HG02759 (cell line): ENCODE measurements at regions not wholly inside any gene's neighbourhood (a gene's known extent, or its start where the extent isn't known, plus 50 kb on each side); places are given as distances from the start of the nearest gene placed in this dataset.

Source experiments
- ATAC-seq: cut with Tn5 transposase; IDR thresholded peaks from one replicate; pipeline ENCODE4 v1.9.1; 2021; ENCODE audit warnings: mild to moderate bottlenecking, moderate library complexity; ENCODE audit not compliant: unreplicated experiment

DNA sequence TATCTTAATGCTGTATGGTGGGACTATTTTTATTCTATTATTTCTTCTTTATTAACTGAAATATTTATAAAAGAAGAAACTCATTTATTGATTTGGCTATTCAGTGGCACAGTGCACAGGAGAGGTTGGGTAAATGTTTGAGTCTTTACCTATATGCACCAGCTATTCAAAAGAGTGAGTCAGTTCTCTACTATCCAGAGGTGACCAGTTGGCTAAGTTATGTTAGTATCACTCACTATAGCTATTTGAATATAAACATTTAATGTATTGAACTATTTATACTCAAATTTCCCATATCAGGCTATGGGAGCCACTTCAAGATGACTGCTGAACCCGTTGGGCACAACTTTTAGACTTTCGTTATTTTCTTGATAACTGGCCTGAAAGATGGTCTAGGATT is 106.1 kb upstream of the VEGFC start:
- no peak for ATAC-seq

DNA sequence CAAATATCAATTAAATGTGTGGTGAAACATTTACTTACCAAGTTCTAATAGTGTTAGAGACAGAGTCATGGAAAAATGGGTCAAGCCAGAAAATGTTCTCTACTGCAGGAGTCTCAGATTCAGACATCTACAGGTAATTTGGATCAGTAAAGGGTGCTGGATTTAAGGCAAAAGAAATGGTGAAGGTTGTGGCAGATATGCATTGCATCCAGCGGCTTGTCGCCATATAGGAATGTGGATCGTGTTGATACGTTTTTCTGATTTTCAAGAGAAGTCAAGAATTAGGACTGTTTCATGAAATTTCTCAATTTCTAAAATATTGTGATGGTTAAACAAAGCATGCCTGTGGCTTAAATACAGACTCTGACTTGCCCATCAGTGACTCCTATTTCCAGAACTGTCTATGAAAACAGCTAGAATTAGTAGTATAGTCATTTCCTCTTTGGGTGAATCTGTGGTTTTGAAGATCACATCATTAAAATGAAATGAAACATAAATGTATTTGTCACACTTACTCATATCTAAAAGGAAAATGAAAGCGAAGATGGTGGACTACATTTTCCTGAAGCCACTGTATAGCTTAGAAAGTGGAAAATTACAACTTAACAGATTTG is 110.1 kb upstream of the VEGFC start:
- ATAC-seq, result peak; percentile 85

DNA sequence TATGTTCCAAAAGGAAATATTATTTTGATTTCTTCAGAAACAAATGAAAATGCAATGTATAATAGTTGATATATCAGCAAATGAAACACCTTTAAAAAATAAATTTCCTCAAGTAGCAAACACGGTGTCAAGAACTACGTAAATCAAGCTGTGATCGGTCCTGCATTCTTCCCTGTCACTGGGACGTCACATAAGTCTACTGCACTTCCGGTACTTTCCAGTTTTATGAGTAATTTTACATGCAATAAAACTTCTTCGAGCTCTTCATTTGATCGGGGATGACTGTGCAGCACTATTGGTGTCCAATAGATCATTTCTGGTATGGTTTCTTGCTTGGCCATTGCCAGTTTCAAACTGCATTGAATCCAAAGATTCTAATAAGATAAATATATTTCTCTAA is 114.0 kb upstream of the VEGFC start:
- no peak for ATAC-seq

GRCh38 chr4:176910646-176911045 is 117.9 kb upstream of the VEGFC start:
- no peak for ATAC-seq

DNA sequence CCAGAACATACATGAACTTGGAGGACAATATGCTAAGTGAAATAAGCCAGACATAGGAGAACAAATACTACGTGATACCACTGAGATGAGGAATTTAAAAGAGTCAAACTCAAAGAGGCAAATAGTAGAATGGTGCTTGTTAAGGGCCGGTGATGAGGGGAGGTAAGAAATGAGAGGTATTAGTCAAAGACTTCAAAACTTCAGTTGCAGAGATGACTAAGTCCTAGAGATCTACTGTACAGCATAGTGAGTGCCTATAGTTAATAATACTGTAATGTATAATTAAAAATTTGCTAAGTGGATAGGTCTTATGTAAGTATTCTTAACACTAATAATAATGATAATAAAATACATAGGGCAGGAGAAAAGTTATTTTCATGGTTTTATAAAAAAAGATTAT is 126.9 kb upstream of the VEGFC start:
- no peak for ATAC-seq

DNA sequence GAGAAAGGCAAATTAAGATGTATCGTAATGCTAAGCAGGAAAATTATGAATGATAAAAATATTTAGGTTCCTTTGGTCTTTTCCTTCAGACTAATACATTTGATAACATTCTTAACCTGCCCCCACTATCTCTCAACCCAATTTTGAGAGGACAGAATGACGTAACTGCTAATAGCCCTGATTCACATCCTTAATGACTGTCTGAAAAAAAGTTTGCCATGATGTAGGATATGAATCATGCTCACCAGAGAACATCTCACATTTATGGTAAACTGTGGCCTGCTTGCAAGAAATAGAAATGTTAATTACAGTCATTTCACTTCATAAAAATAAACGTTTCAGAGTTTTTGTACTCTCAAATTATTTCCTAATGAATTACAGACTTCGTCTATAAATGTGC is 128.0 kb upstream of the VEGFC start:
- no peak for ATAC-seq

GRCh38 chr4:176921256-176921655 is 128.5 kb upstream of the VEGFC start:
- no peak for ATAC-seq

GRCh38 chr4:176924238-176924637 is 131.5 kb upstream of the VEGFC start:
- no peak for ATAC-seq

DNA sequence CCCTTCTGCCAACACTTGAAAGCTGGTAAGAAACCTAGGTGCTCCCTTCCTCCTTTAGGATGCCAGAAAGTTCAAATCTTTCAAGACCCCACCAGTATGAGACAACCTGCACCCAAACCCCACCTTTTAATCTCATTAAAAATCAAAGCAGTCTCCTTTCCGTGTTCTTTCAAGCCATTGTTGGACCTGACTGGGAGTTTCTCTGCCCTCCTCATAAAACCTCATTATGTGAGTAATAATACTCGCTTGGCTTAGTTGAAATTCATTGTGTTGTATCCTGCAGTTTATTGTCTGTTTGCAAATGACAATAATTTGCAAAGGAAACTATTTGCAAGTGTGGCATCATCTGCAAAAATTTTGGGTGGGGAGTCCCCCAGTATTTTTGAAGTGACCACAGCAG is 133.2 kb upstream of the VEGFC start:
- no peak for ATAC-seq

DNA sequence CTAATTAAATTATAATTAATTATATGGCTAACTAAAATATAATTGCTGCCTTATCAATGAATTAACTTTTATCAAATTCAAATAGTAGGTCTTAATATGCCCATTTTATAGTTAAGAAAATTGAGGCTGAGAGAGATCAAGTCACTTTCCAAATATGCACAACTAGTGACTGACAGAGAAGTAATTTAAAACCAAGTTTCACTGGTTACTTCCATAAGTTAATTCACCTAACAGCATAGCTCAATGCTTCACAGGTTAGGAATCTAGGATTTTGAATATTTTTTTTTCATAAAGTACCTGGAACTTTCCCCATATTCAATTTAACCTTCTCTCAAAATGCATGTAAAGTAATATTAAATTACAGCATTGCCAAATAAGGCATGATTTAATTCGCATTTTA is 134.4 kb upstream of the VEGFC start:
- ATAC-seq, result no peak

DNA sequence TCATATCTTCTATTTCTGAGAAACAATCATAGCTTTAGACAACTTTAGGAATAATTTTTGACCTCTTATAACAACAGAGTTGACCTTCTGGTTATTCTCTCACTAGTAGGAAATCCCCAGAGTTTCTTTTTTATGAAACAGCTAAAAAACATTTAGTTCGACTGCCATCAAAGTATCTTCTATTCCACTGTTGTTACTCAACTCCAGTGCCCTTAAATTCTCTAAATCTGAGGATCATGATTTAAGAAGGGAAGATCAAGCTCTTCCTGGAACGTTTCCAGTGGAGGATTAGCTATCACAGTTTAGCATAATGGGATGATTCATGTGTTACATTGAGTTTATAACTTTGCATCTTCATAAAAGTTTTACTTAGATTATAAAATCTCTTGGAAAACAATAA is 134.9 kb upstream of the VEGFC start:
- no peak for ATAC-seq

DNA sequence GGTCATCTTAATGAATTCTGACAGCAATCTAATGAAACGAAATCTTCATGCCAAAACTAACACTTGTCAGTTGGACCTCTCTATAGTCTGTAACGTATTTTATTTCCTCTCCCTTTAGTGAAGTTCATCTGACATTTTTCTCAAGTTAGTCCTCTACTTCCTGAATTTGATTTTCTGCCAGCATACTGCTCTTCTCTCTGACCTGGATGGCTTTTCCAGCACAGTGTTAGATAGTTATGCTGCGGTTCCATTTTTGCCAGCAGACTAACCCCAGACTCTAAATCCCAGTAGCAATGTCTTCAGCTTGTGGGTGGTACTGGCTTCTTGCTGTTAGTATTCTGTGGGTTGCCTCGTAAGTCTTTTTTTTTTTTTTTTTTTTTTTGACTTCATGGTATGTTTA is 146.7 kb upstream of the VEGFC start:
- ATAC-seq, result no peak

- ATAC-seq, result no peak
These were observed 152.6 kb upstream of the VEGFC start for GRCh38 chr4:176945334-176945733.

DNA sequence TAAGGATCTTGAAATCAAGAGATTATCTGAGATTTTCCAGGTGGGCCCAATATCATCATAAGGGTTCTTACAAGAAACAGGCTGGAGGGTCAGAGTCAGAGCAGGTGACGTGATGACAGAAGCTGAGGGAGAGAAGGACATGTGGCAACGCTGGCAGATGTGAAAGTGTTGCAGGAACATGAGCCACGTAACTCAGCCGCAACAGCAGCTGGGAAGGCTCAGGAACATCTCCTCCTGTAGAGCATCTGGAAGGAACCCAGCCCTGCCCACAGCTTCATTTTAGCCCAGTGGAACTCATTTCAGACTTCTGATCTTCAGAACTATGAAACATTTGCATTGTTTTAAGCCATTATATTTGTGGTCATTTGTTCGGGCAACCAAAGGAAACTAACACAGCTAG is 156.3 kb upstream of the VEGFC start:
- no peak for ATAC-seq

DNA sequence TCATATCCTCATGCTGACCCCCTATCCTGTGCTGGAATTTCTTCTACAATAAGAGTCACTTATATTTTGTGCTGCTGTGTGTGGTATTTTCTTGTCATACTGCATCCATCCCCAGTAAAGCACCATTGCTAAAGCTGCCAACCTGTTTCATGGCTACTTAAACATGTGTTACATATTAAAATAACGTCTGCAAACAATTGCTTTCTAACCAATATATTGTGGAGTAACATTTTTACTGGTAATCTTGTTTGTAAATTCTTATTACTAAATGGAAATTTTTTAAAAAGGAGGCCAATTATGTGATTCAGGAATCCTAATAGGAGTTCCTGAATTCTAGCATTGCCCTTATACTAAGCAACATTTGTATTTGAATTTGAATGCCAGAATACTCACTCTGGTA is 160.3 kb upstream of the VEGFC start:
- ATAC-seq, result no peak

GRCh38 chr4:176957353-176958118 is 164.8 kb upstream of the VEGFC start:
- ATAC-seq, result no peak

DNA sequence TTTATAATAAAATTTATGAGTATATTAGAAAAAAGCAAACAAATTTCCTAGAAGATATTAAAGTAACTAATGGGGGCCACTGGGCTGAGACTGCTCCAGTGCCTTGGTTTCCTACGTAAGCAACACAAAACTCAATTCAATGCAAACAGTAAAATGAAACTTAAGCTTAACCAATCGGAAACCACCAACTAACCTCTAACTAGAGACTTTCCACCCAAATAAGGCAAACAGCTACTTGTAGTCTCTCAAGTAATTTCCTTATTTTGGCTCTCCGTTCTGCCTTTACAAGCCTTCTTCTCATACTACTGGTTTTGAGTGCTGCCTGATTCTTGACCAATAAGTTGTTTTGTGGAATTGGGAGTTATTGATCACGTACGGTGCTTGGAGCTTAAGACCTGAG is 167.3 kb upstream of the VEGFC start:
- no peak for ATAC-seq

GRCh38 chr4:176963121-176963520 is 170.4 kb upstream of the VEGFC start:
- ATAC-seq, result no peak

- ATAC-seq, result no peak
These were observed 171.5 kb upstream of the VEGFC start for GRCh38 chr4:176964116-176964691.

- ATAC-seq, result no peak
These were observed 174.9 kb upstream of the VEGFC start for GRCh38 chr4:176967586-176967985.

DNA sequence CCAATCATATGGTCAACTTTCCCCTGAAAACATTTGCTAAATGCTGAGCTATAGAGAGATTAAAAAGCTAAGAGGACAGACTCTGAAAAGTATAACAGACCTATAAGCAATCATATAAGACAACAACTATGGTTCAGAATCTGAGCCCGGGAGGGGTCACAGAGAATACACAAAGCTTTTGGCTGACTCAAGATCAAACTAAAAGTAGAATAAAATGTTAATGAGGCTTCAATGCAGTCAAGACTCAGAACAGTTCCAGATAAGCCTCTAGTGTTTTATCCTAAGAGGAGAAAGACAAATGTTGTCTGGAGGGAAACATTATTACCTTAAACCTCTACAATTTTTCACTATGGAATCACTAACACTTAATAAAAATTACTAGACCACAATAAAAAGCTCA is 175.4 kb upstream of the VEGFC start:
- ATAC-seq, result no peak

GRCh38 chr4:176969011-176969410 is 176.3 kb upstream of the VEGFC start:
- ATAC-seq, result no peak

- no peak for ATAC-seq
These were observed 178.1 kb upstream of the VEGFC start for GRCh38 chr4:176970853-176971252.
